Left lung (tissue), 4 donors: ENCODE measurements at regions not wholly inside any gene's neighbourhood (a gene's known extent, or its start where the extent isn't known, plus 50 kb on each side); places are given as distances from the start of the nearest gene placed in this dataset.

Experiments used
- ATAC-seq: fragments of 200-7000 bp; cut with Tn5 transposase; one replicate; pipeline ENCODE4 v1.9.1; 2020; ENCODE audit warnings: moderate library complexity
- DNase-seq, 4 donors: peaks; one replicate each; pipeline ENCODE4 v3.0.0-alpha.2; 2013 to 2020
- H3K27ac ChIP-seq, 2 donors: fragments of 200-600 bp; sonication (generic) in 1 of 2; one replicate each; pipeline versions ENCODE4 v1.5.0 to v1.8.0; 2020 to 2021
- H3K27me3 ChIP-seq, 2 donors: fragments of 200-600 bp; sonication (generic) in 1 of 2; one replicate each; pipeline versions ENCODE4 v1.5.0 to v1.8.0; 2020 to 2021
- H3K36me3 ChIP-seq, 2 donors: fragments of 200-600 bp; sonication (generic) in 1 of 2; one replicate each; pipeline versions ENCODE4 v1.5.0 to v1.8.0; 2020 to 2021
- H3K4me1 ChIP-seq, 2 donors: fragments of 200-600 bp; one replicate each; pipeline ENCODE4 v1.8.0; 2021
- H3K4me3 ChIP-seq, 2 donors: fragments of 200-600 bp; sonication (generic) in 1 of 2; one replicate each; pipeline versions ENCODE4 v1.5.0 to v1.8.0; 2020 to 2021; ENCODE audit warnings: mild to moderate bottlenecking in 1 of 2
- H3K9me3 ChIP-seq, 2 donors: fragments of 200-600 bp; sonication (generic) in 1 of 2; one replicate each; pipeline versions ENCODE4 v1.5.0 to v1.8.0; 2020 to 2021
- intact Hi-C, 2 donors: fragments of 100-400 bp; cut with DNase I; formaldehyde crosslinking; loops; one replicate each; pipeline versions ENCODE4 v1.11.2 to v1.14.2; 2022
- TF ChIP-seq, protein P1 (sequence below), 2 donors: fragments of 200-600 bp; sonication (generic) in 1 of 2; IDR thresholded peaks; one replicate each; pipeline versions ENCODE4 v1.5.0 to v1.8.0; 2021; ENCODE audit warnings: antibody characterized with exemption in 2 of 2
- donor health status: DM: no; HTN: yes; CAD: no.
- donor health status: DM: no; HTN: no; CAD: no.

- DNase-seq, result peak in 1 of 4 donors; percentile 21
- TF ChIP-seq, protein P1, sequence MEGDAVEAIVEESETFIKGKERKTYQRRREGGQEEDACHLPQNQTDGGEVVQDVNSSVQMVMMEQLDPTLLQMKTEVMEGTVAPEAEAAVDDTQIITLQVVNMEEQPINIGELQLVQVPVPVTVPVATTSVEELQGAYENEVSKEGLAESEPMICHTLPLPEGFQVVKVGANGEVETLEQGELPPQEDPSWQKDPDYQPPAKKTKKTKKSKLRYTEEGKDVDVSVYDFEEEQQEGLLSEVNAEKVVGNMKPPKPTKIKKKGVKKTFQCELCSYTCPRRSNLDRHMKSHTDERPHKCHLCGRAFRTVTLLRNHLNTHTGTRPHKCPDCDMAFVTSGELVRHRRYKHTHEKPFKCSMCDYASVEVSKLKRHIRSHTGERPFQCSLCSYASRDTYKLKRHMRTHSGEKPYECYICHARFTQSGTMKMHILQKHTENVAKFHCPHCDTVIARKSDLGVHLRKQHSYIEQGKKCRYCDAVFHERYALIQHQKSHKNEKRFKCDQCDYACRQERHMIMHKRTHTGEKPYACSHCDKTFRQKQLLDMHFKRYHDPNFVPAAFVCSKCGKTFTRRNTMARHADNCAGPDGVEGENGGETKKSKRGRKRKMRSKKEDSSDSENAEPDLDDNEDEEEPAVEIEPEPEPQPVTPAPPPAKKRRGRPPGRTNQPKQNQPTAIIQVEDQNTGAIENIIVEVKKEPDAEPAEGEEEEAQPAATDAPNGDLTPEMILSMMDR (IDR thresholded peaks at IDR 0.05), result no peak
- Histone ChIP-seq H3K36me3 (no peaks in the 10 kb centered on the region), H3K27me3 (no peaks in the 10 kb centered on the region), H3K4me1 (no peaks in the 10 kb centered on the region), H3K27ac (no peak overlapping the region), H3K4me3 (no peak overlapping the region), H3K9me3 (peaks cover 0 to 12% of the 10 kb centered on the region in 2 donors)
- intact Hi-C loops, result no loop called here
- ATAC-seq, result no peak
Measured at GRCh38 chr9:108664309-108665255, 191.2 kb downstream of the ACTL7B start.

GRCh38 chr9:108663422-108663821 is 192.4 kb downstream of the ACTL7B start:
- Histone ChIP-seq H3K27me3 (no peaks in the 10 kb centered on the region), H3K4me1 (no peaks in the 10 kb centered on the region), H3K4me3 (no peak overlapping the region), H3K9me3 (peaks cover 0 to 24% of the 10 kb centered on the region in 2 donors), H3K36me3 (no peaks in the 10 kb centered on the region), H3K27ac (no peak overlapping the region)
- intact Hi-C loops, result no loop called here
- DNase-seq (no peak), ATAC-seq (peak; percentile 79)
- TF ChIP-seq, protein P1 (IDR thresholded peaks at IDR 0.05), result no peak

GRCh38 chr9:108662956-108663355 is 192.8 kb downstream of the ACTL7B start:
- intact Hi-C loops, result no loop called here
- TF ChIP-seq, protein P1 (IDR thresholded peaks at IDR 0.05), result no peak
- H3K4me1 ChIP-seq, result no peaks in the 10 kb centered on the region
- ATAC-seq (no peak), DNase-seq (no peak)
- no peaks in the 10 kb centered on the region for H3K36me3 ChIP-seq
- peaks cover 0 to 28% of the 10 kb centered on the region in 2 donors for H3K9me3 ChIP-seq
- no peak overlapping the region for H3K4me3 ChIP-seq
- no peaks in the 10 kb centered on the region for H3K27me3 ChIP-seq
- no peak overlapping the region for H3K27ac ChIP-seq

GRCh38 chr9:108662091-108662875 is 193.5 kb downstream of the ACTL7B start:
- ATAC-seq (no peak), DNase-seq (no peak)
- H3K9me3 ChIP-seq, result peaks cover 0 to 28% of the 10 kb centered on the region in 2 donors
- no peaks in the 10 kb centered on the region for H3K4me1 ChIP-seq
- TF ChIP-seq, protein P1 (IDR thresholded peaks at IDR 0.05), result no peak
- no peak overlapping the region for H3K27ac ChIP-seq
- H3K27me3 ChIP-seq, result no peaks in the 10 kb centered on the region
- intact Hi-C loops, result no loop called here
- no peak overlapping the region for H3K4me3 ChIP-seq
- H3K36me3 ChIP-seq, result no peaks in the 10 kb centered on the region

GRCh38 chr9:108656566-108656965 is 199.2 kb downstream of the ACTL7B start:
- no peaks in the 10 kb centered on the region for H3K36me3 ChIP-seq
- TF ChIP-seq, protein P1 (IDR thresholded peaks at IDR 0.05), result no peak
- no peak for DNase-seq
- intact Hi-C loops, result no loop called here
- no peaks in the 10 kb centered on the region for H3K4me1 ChIP-seq
- H3K4me3 ChIP-seq, result no peak overlapping the region
- H3K9me3 ChIP-seq, result peaks cover 0 to 28% of the 10 kb centered on the region in 2 donors
- no peaks in the 10 kb centered on the region for H3K27me3 ChIP-seq
- H3K27ac ChIP-seq, result no peak overlapping the region
- ATAC-seq, result no peak
